HS-27A (cell line): ENCODE measurements at regions not wholly inside any gene's neighbourhood (a gene's known extent, or its start where the extent isn't known, plus 50 kb on each side); places are given as distances from the start of the nearest gene placed in this dataset.

Source experiments
- DNase-seq: peaks from one replicate; pipeline ENCODE4 v3.0.0-alpha.2; 2012; ENCODE audit warnings: low read depth, missing footprints

- DNase-seq = no peak
Observed at GRCh38 chr19:29372461-29372860, 153.3 kb upstream of the VSTM2B start.

DNA sequence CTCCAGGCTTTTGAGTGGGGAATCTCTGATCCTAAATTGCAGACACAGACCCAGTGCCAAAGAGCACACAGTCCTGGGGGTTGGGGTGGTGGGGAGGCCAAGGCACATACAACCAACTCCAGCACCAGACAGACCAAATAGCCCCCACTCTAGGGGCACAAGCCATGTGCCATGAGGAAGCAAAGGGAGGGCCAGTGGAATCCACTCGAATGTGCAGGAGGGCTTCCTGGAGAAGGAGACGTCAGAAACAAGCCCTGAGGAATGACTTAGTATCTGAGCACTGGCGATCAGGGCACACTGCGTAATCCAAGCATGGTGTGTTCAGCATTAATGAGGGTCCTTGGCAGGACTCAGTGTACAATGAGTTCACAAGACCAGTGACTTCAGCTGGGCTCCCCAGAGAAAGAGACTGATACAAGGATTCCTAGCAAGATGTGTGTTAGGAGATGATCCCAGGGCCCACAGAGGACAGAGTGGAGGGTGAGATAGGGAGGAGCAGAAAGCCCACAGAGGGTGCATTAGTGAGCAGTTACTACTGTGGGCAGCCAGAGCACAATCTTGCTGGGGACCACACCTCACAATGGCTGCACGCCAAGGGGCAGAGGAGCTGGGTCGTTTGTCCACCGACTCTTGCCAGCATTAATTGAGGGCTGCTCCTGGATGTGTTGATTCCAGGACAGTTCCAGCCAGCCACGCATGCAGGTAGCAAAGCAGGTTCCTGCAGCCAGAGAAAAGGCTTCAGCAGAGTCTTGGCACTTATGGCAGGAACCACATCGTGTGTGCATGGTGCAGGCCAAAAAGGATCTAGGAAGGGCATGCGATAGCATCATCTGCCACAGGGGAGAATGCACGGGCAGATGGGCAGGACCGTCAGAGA lies 152.6 kb upstream of the VSTM2B start:
- no peak for DNase-seq

GRCh38 chr19:29375429-29376119 lies 150.2 kb upstream of the VSTM2B start:
- DNase-seq = no peak

GRCh38 chr19:29376855-29377354 lies 148.9 kb upstream of the VSTM2B start:
- DNase-seq = no peak

GRCh38 chr19:29378126-29378525 lies 147.7 kb upstream of the VSTM2B start:
- no peak for DNase-seq

DNA sequence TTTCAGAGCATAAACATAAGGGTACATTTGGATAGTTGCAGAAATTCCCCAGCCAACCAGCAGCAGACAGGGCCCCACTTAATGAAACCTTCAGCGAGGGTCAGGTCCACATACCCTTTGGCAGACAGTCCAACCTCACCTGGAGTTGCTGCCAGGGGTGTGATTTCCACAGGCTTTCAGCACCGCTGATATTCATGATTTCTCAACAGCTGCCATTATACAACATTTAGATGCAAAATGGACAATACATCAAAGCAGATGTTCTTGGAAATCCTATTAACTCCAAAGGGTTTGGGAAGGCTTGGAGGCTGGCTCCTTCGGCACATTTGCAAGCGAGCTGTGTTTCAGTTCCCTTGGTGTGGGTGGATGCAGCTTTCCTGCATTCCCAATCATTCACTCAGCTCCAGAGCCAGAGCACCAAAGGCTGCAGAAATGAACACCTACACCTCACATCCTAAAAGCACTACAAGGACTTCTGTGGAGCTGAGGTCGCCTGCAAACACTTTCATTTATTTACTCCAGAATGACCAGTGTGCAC lies 147.2 kb upstream of the VSTM2B start:
- no peak for DNase-seq

DNA sequence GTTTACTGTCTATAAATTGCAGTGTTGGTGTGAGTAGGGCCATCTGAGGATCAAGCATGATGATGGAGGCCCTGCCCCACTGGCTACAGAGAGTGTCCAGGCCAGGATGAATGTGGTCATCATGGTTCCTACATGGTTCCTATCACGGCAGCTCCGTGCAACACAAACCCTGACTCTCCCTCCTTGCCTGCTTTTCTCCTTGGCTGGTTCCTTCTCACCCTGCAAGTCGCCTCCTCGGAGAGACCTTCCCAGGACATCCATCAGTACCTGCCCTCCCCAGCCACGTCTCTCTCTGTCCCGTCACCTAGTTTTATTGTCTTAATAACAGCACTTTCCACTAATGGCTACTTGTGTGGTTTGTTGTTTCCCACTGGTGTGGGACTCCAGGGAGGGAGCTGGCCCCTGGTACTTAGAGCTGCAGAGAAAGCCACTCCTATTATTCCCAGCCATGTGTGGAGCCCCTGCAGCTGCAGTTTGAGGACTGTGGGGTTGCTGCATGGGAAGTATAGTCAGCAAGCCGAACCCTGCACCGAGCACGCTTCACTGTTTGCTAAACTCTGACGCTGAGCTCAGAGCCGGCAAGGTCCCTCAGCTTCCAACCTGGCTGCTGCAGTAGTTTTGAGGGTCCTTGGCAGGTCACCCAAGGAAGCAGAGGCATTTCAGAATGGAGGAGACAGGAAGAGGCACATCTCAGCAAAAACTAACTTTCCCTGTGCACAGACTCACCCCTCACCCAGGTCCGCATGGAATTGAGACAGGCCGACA lies 146.4 kb upstream of the VSTM2B start:
- no peak for DNase-seq

GRCh38 chr19:29380581-29380980 lies 145.2 kb upstream of the VSTM2B start:
- DNase-seq = no peak

DNA sequence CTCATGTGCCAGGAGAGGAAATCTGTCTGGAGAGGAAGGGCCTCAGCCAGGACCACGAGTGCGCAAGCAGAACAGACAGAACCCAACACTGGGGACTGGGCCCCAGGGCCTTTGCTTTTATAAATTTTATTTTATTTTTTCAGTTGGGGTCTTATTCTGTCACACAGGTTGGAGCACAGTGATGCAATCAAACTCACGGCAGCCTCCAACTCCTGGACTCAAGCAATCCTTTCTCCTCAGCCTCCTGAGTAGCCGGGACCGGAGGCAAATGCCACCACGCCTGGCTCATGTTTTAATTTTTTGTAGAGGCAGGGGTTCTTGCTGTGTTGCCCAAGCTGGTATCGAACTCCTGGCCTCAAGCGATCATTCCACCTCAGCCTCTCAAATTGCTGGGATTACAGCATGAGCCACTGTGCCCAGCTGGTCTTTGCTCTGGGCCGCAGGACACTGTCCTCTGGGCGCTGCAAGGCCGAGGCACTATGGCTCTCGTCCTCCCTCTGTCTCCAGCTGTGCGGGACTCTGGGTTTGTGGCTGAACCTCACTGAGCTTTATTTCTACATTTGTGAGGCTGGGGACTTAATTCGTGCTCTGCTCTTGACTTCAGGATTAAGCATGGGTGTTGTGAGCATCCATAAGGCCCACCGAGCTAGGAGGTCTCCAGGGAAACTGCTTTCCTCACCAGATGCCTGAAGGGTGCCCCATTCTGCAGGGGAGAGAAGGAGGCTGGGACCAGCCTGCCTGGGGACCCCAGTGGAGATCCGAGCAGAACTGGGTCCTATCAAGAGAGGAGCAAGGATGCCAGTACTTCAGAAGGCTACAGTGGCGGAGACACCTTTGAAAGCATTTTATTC lies 144.2 kb upstream of the VSTM2B start:
- no peak for DNase-seq

DNA sequence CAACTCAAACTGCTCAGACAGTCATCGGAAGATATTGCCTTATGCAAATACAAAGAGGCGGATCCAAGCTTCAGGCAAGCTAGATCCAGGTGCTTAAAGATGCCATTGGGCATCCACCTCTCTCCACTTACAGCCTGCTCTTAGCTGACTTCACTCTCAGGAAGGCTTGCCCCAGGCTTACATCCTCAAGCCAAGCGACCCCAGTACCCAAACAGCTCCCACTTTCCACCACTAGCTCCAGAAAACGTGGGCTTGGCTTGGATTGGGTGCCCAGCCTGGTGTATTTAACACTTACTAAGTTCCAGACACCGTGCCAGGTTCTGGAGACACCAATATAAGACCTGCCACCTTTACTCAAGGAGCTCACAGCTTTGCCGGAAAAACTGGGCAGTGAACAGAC lies 142.1 kb upstream of the VSTM2B start:
- no peak for DNase-seq

GRCh38 chr19:29384656-29385055 lies 141.1 kb upstream of the VSTM2B start:
- no peak for DNase-seq

DNA sequence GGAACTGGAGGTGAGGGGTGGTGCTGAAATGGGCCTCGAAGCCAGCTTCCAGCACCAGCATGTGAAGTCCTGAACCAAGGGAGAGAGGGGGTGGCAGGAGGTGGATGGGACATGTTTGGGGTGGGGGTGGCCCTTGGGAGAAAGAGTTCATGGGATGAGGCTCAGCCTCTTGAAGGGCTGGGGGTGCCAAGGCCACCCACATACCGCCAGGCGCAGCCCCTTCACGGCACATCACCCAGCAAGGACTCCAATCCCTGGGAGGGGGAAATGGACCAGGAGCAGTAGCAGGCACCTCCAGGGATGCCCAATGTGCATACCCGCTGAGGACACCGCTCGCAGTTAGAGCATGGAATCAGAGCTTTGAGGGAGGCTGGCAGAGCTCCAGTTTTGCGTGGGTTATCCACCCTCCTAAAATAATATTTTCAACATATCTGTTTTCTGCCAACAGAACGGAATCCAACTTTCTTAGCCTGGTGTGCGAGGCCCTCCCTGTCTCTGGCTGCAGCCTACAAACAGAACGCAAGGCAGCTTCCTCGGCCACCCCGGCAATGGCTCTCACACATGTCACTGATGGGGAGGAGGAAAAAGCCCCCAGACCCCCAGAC lies 140.5 kb upstream of the VSTM2B start:
- no peak for DNase-seq

GRCh38 chr19:29386970-29387369 lies 138.8 kb upstream of the VSTM2B start:
- DNase-seq = no peak

DNA sequence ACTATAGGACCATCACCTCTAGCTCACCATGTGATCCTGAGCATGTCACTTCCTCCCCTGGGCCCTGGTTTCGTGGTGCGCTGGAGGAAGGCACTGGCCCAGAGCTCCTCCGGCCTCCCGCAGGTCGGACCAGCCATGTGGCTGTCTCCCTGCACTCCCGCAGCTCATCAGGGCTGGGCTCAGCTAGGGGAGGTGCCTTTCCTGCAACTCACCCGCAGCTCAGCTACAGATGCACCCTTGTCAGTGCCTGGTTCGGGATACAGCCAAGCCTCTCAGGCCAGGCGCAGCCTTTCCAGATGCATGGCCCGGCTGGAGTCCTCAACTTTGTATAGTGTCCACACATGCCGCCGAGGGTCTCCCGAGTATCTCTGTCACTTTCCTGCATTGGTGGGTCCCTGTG lies 138.2 kb upstream of the VSTM2B start:
- DNase-seq = no peak

- no peak for DNase-seq
Observed at GRCh38 chr19:29389495-29389894, 136.3 kb upstream of the VSTM2B start.

- no peak for DNase-seq
Observed at GRCh38 chr19:29390742-29391141, 135.1 kb upstream of the VSTM2B start.

DNA sequence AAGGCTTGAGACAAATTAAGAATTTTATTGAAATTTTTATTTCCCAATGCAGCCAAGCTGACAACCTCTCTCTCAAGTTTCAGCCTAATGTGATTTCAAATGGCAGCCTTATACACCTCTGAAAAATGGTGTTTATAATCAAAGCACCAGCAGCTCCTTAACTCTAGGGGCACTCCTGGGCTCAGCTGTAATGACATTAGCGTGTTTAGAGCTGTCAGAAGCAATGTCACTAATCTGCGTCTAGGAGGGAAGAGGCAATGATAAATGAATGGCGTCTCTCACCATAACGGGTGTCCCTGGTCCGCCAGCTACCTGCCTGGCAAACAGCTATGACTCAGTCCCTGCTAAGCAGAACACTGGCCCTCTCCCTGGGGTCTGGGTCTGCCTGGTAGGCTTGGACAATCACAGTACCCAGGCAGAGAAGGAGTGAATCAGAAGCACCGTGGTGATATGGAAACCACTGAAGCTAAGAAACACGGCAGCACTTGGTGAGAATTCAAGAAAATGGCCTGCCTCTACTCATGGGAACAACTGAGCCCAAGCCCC lies 131.8 kb upstream of the VSTM2B start:
- DNase-seq = no peak

GRCh38 chr19:29395111-29395733 lies 130.6 kb upstream of the VSTM2B start:
- DNase-seq = no peak

DNA sequence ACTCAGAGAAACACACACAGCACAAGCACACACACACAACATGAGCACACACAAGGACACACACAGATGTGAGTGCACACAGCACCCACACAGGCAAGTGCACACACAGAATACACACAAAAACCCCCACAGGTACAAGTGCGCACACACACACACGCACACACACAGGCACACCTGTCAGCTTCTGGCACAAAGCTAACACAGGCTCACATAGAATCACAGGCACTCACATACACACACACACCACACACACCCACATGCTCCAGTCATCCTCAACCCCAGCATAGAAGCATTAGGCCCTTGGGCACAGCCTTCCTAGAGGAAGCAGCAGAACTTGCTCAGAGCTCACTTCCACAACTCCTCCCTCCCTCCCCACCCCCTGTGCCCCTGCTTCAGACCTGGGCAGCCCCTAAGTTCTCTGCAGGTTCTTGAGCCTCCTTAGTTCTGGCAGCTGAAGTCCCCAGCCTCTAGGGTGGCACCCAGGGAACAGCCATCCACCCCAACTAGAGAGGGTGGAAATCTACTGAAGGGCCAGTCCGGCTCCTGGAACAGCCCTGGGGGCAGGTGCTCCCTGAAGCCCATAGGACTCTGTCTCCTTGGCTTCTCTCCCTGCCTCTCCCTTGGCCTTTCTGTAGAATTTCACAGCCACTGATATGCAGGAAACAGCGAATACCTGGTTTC lies 129.9 kb upstream of the VSTM2B start:
- DNase-seq = no peak

DNA sequence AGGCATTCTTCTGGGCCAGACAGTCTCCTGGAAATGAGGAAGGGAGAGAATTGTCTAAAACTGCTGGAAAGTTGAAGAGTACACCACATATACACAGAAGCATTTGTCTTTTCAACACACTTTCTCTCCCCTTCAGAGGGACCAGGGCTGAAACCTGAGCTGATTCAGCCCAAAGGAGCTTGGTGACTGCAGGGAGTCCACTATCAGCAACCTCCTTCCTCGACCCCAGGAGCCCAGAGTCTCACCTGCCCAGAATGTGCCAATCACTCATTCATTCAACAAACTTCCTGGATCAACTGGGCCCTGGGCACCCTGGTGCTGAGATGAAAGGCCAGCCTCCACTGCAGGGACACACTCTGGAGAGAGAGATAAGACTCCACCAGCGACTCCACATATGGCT lies 128.9 kb upstream of the VSTM2B start:
- no peak for DNase-seq
